HG02610 (cell line): ENCODE measurements at regions not wholly inside any gene's neighbourhood (a gene's known extent, or its start where the extent isn't known, plus 50 kb on each side); places are given as distances from the start of the nearest gene placed in this dataset.
"Not testable (repeated sequence)": the region's sequence is repeated elsewhere in the genome, so short reads cannot be mapped to it uniquely, and the experiment has no call there.

Source experiments
- ATAC-seq: cut with Tn5 transposase; IDR thresholded peaks from one replicate; pipeline ENCODE4 v1.9.1; 2021; ENCODE audit warnings: mild to moderate bottlenecking, moderate library complexity; ENCODE audit not compliant: unreplicated experiment

DNA sequence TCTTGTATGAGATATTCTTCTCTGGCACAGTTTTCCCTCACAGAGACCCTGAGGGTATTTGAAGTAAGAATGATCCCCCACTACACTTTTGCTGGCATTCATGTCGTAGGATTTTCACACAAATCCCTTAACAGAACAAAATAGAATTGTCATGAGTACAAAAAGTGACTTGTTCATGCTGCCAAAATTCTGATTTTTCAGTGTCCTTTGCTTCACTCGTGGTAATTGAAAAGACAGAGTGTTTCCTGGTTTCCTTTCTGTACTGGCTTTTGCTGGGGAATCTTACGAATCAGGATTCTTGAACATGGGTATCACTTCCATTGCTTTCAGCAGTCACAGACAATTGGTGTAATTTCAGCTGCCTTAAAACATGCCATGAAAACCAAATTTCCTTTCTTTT lies 756.3 kb downstream of the REEP3 start:
- ATAC-seq = no peak

DNA sequence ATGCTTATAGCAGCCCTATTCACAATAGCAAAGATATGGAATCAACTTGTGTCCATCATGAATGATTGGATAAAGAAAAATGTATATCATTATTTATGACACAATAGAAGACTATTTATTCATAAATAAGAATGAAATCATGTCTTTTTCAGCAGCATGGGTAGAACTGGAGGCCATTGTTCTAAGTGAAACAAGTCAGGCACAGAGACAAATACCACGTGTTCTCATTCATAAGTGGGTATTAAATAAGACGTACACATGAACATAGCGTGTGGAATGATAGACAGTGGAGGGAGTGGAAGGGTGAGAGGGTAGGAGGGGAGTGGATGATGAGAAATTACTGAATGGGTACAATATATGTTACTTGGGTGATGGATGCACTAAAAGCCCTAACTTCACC lies 762.4 kb downstream of the REEP3 start:
- no peak for ATAC-seq

GRCh38 chr10:64286533-64286932 lies 765.3 kb downstream of the REEP3 start:
- ATAC-seq = no peak

DNA sequence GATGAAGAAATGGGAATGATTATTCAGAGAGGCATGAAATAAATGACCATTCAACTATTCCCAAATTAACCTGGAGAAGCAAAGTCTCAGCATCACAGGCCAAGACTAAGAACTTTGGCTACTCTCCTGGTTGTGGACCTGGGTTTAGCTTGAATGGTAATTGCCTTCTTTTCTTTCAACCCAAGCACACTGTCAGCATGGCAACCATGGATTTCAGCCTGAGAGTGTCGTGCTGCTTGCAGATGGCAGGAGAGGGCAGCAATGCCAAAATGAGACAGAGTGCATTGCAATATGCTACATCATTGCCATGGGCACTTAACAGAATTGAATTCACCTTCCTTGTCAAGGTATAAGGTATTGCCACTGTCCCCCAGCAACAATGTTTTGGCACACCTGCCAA lies 767.2 kb downstream of the REEP3 start:
- ATAC-seq = no peak

- no peak for ATAC-seq
Measured at GRCh38 chr10:64303566-64303965, 782.4 kb downstream of the REEP3 start.

- ATAC-seq = no peak
Measured at GRCh38 chr10:64306729-64307327, 785.6 kb downstream of the REEP3 start.

GRCh38 chr10:64312876-64313275 lies 791.7 kb downstream of the REEP3 start:
- ATAC-seq = no peak

DNA sequence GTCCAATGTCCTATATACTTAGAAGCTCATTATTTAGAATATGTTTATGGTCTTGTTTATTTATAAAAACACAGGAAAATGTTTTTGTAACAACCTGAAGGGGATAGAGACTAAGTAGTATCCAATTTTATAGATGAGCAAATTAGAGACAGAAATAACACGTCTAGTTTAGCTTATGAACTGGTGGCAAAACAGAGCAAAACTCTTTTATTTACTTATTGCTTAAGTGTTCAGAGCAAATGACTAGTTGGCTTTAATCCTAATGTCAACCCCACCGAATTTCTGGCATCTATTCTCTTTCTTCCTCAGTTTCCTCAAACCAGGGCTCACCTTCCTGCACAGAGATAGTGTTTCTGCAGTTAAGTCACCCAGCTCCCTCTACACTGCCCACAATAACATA lies 792.8 kb downstream of the REEP3 start:
- no peak for ATAC-seq

DNA sequence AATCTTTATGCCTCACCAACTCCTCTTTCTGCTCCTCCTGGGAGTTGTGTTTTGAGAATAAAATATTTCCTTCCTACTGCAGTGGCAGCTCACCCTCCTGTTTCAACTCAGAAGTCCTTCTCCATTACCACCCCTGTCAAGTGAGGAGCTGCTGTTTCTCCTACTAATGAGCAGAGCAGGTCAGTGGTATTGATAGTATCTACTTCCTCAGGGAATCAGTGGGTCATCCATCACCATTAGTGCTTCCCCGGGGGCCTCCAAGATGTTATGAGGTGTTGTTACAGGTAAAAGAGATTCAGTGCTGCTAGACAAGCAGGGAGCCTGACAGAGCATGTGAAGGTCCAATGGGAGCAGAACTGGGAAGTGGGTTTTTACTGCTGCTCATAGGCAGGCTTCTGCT lies 795.2 kb downstream of the REEP3 start:
- ATAC-seq = no peak

DNA sequence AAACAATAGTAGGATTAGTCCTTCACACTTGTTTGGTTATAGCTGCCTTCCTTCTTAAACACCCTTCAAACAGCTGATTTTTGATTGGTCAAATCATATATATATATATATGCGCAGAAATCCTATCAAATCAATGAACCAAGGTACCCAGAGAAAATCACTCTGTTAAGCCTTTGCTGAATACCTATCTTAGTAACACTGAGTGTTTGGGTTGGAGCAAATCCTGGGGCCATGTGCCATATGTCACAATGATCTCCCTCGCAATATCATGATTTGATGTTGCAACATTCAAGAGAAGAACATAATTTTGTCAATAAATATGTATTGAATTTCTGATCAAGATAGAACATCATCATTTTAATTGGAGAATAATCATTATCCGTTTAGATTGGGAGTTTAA lies 795.6 kb downstream of the REEP3 start:
- no peak for ATAC-seq

- ATAC-seq = no peak
Measured at GRCh38 chr10:64320448-64320847, 799.2 kb downstream of the REEP3 start.

GRCh38 chr10:64329510-64329909 lies 808.3 kb downstream of the REEP3 start:
- ATAC-seq = no peak

DNA sequence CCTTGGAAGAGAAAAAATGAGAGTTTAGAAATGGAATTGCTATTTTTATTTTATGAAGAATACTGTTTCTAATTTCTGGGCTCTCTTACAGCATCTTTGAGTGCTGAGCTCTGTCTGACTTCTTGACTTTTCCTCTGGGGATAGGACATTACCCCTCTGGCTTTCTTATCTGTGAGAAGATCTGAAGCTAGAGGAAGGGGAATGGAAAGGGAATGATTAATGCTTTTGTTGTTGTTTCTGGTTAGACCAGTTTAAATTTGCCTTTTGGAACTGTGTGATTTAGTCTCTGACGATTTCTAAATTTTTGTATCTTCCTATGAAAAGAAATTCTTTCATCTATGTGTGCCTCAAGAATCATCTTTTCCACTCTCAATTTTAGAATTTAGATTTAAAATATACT lies 811.4 kb downstream of the REEP3 start:
- no peak for ATAC-seq

DNA sequence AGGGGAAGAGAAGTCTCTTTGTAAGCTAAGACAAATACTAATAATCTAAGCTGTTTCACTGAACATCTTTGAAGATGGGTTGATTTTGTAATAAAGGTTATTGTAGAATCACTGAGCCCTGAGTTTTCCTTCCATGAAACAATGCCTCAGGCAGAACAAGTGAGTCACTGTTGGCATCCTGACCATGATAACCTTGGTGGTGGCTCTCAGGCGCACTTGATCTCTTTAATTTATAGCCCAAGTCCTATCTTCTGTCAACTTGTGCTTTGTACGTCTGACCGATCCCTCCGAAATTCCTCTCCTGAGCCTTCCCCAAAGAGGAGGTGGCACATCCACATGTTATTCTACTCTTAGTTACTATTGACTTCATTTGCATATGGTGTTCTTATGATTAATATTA lies 812.9 kb downstream of the REEP3 start:
- no peak for ATAC-seq

GRCh38 chr10:64344211-64344610 lies 823.0 kb downstream of the REEP3 start:
- no peak for ATAC-seq

DNA sequence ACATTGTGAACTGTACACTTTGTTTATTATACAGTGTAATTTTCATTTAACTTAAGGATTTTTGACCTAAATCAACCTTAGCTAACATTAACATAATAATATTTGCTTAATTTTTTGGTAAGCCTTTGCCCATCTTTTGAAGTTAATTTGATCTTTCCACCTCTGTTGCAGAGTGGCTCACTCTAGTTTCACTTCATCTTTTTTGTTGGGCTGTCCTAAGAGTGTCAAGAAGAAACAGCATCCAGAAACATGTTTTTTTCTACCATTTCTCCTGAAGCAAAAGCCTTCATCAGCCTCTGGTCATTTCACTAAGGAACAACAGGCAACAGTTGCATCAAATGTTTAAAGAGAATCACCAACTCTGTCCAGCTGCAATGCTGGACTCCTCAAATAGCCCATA lies 824.7 kb downstream of the REEP3 start:
- no peak for ATAC-seq

DNA sequence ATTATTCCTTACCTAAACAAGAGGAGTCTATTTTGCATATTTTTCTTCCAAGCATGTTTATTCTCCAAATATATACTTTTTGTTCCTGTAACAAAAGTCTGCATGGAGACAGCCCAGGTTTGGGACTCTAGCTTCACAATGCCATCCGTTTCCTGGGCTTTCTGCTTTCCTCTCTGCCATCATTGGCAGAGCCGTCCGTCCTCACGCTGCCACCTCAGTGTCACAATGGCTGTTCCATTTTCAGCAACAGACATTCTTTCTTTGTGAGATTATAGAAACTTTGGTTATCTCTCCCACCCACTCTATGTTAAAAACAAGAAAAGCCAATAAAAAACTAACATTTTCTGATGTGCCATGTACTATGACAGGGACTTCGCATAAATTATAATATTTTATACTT lies 825.2 kb downstream of the REEP3 start:
- ATAC-seq = no peak

- no peak for ATAC-seq
Measured at GRCh38 chr10:64350665-64351064, 829.5 kb downstream of the REEP3 start.

GRCh38 chr10:64358907-64359306 lies 837.7 kb downstream of the REEP3 start:
- no peak for ATAC-seq

GRCh38 chr10:64360240-64360639 lies 839.0 kb downstream of the REEP3 start:
- ATAC-seq = not testable (repeated sequence)

- no peak for ATAC-seq
Measured at GRCh38 chr10:64363687-64364086, 842.5 kb downstream of the REEP3 start.

DNA sequence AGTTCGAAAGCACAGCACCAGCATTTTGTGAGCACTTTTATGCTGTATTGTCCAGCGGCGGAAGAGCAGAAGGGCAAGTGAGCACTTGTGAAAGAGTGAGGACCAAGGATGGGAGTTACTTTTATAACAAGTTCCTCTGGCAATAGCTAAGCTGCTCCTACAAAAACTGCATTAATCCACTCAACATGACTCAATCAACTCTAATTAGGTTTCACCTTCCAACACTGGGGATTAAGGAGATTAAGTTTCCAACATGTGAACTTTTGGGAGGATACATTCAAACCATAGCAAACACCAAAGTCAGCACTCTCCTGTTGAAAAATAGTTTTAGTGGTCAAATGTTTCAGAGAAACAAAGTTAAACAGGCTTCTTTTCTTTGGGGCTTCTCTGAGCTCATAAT lies 844.5 kb downstream of the REEP3 start:
- no peak for ATAC-seq

- ATAC-seq = no peak
Measured at GRCh38 chr10:64368298-64368697, 847.1 kb downstream of the REEP3 start.
